Kidney tubule cell (primary cell): ENCODE measurements at regions not wholly inside any gene's neighbourhood (a gene's known extent, or its start where the extent isn't known, plus 50 kb on each side); places are given as distances from the start of the nearest gene placed in this dataset.
A peak's percentile ranks its signal among the peaks of the same experiment; 100 is the strongest.
"Not testable (repeated sequence)": the region's sequence is repeated elsewhere in the genome, so short reads cannot be mapped to it uniquely, and the experiment has no call there.

ENCODE experiments used
- DNase-seq: peaks from one replicate; pipeline ENCODE4 v3.0.0-alpha.2; 2018; ENCODE audit warnings: low spot score

DNA sequence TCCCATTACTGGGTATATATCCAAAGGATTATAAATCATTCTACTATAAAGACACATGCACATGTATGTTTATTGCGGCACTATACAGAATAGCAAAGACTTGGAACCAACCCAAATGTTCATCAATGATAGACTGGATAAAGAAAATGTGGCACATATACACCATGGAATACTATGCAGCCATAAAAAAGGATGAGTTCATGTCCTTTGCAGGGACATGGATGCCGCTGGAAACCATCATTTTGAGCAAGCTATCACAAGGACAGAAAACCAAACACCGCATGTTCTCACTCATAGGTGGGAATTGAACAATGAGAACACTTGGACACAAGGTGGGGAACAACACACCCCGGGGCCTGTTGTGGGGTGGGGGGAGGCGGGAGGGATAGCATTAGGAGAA lies 57.0 kb upstream of the NEUROD1 start:
- not testable (repeated sequence) for DNase-seq

DNA sequence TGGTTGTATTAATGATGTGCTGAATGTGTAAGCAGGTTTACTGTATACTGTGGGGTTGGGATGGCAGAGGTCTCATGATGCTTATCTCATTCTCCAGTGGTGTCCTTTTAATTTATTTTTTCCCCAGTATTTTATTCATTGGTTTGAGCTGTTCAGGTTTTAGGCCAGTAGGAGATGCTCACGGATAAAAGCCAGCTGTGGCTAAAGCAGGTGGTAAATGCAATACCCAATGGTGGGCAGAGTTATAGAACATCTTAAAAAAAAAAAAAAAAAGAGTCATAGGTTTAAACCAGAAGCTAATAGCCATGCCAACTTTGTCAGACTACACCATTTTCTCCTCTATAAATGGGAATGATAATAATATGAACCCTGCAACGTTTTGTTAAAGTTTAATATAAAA lies 57.8 kb upstream of the NEUROD1 start:
- peak; percentile 8 for DNase-seq

DNA sequence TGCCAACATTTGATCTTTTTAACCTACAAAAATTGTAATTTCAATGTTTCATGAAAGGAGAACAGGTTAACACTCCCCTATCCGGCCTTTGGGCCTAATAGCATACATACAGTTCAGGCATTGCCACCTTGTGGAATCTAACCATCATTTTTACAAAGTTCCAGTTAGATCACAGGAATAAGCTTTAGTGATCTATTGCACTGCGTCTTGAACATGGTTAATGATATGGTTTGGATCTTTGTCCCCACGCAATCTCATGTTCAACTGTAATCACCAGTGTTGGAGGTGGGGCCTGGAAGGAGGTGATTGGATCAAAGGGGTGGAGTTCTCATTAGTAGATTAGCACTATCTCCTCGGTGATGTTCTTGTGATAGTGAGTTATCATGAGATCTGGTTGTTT lies 58.2 kb upstream of the NEUROD1 start:
- no peak for DNase-seq

DNA sequence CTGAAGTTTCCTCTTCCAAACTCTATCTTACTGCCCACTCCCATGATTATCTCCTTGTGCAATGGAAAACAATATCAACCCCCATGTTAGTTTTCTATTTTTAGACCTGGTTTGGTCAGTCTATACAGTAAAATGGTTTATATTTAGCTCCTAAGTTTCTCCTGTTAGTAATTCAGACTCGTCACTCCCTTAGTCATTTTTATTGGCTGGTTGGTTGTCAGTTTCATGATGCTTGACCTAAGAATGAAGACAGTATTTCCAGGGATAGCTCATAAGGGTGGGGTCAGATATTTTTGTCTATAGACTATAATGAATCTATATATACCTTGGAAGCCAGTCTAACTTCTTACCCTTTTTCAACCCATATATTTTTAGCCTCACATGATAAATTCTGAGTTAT lies 61.4 kb upstream of the NEUROD1 start:
- peak; percentile 16 for DNase-seq

DNA sequence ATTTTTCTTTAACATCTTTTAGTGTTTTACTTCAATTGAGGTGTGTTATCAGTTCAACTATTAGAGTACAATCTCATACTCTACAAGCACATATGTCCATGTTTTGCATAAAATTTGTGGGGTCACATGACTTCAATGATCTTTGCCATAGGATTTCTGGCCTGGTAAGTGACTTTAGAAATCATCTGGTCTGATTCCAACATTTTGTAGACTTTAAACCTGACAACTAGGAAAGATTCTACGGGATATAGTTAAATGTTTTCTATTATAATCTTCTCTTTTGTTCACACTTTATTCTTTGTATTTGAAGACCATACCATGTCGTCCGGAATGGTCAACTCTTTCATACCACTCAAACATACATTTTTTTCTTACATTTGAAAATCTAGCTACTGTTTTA lies 62.0 kb upstream of the NEUROD1 start:
- DNase-seq: no peak

DNA sequence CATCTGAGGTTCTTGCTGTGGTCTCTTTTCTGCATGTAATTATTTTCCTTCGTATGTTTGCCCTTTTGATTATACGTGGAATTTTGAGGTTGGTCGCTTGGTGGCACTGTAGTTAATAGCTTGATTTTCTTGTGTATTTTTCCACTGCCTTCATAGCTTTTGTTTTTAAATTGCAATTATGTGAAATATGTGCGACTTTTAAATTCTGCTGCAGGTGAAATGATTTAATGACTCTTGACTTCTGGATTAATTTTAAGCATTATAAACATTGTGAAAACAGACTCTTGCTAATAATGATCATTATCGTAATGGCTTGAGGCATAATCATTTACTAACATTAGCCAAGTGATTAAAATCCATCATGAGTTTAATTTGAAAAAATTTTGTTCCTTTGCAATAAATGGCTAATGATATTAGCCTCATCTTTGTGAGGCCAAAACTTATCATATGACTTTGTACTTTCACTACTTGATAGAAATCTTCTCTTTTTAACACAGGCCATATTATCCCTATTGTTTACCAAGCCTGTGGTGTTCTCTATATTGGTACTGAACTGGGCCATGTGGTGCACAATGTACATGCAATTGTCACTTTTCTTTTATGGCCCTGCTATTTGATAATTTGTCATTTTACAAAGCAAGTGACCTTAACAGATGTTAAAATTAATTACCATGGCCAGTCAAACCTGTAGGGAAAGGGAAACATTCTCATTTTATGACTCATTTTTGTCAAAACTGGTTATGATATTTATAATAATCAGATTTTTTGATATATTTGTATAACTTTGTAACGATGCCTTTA lies 62.8 kb upstream of the NEUROD1 start:
- DNase-seq: peak; percentile 72

DNA sequence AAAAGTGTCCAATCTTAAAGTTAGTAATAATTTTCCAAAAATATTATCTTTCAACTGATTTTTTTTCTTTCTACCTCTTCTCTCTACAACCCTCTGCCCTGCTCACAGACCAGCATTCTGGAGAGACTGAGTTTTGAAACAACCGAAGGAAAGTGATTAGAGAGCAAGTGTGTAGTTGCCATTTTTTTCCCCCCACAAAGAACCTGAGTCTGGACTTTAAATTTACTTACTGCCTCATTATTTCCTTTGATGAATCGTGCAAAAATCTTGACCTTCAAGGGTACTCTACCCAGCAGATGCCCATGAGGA lies 63.4 kb upstream of the NEUROD1 start:
- no peak for DNase-seq

DNA sequence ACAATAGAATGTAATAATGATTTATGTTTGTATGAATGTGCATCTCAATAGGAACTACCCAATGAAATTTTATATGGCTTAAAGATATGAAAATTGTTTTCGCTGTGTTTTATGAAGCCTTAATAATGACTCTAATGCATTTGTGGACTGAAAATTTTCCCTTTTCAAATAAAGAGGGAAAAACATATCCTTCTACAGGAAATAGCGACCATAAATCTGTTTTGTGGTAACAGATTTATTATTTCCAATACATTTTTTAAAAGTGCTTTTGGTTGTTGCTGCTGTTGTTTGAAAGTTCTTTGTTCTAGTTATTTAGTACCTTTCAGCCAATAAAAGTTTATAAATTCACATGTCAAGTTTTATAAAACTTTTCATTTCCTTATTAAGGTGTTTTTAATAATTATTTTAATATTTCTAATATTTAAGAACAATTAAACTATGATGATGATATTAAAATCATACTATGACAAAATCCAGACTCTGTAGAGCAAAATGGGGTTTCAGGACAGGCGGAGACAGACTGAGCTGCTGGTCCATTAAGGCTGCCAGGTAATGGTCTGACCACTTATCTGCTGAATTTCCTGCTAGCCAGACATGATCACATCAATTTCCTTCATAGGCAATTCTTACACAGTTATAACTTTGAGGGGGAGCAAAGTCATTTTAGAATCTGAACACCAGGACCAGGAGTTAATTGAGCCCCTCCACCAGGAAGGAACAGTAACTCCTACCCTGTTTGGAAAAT lies 65.7 kb upstream of the NEUROD1 start:
- DNase-seq: no peak

DNA sequence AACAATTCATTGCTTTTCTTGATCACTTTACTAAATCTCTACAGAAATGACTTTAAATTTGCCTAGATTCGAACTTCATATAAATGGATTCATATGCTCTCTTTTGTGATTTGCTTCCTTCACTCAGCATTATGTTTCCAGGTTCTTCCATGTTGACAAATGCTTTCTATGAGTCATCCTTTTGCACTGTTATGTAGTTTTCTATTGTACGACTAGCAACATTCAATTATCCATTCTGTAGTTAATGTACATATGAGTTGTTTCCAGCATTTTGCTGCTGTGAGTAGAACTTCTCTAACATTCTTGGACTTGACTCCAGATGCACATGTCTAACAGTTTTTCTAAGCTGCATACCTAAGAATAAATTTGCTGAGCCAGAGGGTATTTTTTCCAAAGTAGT lies 66.5 kb upstream of the NEUROD1 start:
- no peak for DNase-seq

DNA sequence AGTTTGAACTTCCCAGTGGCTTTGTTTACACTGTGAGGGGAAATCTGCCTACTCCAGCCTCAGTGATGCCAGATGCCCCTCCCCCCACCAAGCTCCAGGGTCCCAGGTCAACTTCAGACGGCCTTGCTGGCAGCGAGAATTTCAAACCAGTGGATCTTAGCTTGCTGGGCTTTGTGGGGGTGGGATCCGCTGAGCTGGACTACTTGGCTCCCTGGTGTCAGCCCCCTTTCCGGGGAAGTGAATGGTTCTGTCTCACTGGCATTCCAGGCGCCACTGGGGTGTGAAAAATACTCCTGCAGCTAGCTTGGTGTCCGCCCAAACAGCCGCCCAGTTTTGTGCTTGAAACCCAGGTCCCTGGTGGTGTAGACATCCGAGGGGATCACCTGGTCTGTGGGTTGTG lies 70.0 kb upstream of the NEUROD1 start:
- peak; percentile 55 for DNase-seq

DNA sequence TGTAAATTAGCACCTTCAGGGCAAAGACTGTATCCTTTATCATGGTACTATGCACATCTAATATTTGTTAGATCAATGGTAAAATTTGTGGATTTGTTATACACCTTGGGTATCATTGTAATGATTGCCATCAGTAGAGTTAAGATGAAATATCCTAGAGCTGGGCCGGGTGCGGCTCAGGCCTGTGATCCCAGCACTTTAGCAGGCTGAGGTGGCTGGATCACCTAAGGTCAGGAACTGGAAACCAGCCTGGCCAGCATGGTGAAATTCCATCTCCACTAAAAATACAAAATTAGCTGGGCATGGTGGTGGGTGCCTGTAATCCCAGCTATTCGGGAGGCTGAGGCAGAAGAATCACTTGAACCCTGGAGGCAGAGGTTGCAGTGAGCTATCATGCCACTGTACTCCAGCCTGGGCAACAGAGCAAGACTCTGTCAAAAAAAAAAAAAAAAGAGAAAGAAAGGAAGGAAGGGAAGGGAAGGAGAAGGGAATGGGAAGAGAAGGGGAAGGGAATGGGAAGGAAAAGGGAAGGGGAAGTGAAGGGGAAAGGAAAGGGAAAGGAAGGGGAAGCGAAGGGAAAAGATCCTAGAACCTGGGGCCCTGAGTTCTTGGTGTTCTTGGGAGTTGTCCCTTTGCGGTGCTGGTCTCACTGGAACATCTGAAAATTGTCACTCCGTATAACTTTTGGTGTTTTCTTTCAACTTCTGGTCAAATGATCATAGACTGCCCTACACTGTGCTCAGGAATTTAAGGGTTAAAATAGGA lies 71.1 kb upstream of the NEUROD1 start:
- DNase-seq: no peak

DNA sequence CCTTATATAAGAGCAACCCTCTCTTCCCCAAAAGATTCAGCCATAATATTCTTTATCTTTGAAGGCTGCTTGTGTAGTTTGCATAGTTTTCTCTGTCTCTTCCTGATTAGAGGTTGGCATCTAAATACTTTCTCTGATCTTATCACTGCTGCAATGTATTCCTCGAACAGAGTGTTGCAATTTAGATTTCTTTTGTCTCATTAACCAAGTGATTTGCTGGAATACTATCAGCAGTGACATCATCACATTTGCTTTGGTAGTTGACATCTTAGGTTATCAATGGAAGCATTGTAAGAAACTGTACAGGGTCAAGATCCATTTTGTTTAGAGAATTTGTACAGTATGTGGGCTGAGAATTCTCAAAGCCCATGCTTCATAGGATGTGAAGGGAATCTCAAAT lies 72.0 kb upstream of the NEUROD1 start:
- no peak for DNase-seq

DNA sequence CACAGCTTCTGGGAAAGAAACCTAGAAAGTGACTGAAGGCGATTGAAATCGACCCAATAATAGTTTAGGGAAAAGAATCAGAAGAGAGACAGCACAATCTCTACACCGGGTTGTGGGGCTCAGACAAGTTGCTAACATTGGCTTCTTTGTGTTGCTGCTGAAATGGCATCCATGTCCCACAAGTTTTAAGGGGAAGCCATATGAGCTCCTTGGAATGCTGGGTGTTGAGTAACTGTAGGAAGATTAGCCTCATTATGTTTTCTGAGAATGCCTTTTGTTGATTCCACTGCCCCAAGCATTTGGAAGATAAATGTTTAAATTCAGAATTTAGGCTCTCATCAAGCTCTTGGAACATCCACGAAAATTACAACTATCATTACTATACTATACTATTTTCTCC lies 73.4 kb upstream of the NEUROD1 start:
- DNase-seq: no peak

DNA sequence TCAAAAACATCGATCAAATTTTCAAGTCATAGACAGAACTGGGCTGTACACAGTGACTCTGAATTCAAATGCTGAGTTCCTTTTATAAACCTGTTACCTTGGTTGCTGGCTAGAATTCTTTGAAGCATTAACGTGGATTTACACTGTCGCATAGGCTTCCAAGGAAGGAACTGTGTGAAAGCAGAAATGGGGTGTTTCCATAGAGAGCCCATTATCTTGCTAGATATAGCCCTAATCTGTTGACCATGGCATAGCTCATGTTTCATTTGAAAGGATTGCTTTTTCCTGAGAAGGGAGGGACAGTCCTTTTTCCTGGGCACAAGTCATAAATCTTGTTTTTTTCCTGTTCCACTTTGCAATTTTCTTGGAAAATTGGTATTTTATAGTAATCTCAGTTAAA lies 73.8 kb upstream of the NEUROD1 start:
- DNase-seq: no peak

DNA sequence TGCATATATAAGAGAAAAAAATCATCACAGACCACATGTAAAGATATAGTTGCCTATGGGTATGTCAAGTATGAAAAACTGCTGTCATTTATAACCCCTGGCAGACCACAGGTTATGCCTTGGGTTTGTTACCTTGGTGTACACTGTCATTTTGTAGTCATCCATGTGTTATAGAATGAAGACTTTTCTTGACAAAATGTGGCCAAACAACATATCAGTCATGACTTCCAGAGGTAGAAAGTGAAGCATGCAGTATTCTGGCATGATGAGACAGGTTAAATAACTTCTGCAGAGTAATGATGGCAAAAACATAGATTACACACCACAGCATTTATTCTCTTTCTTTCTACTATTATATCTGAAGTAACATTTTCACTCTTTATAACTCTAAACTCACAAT lies 74.9 kb upstream of the NEUROD1 start:
- no peak for DNase-seq

DNA sequence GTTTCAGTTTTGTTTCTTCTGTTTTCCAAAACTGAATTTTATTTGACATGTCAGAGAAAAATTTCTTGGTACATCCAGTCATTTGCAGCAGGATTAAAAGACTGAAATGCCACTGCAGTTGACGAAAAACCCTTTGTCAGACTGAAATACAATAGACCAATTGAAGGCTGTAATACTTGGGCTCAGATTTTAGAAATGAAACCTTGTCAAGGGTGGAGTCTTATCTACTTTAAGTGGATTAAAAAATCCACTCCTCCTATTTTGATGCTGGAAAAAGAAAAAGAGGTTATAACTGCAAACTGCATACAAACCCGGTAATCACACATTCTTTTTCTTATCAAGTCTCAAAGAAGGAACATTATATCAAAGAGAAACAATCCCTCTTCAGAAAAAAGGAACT lies 80.2 kb upstream of the NEUROD1 start:
- no peak for DNase-seq

DNA sequence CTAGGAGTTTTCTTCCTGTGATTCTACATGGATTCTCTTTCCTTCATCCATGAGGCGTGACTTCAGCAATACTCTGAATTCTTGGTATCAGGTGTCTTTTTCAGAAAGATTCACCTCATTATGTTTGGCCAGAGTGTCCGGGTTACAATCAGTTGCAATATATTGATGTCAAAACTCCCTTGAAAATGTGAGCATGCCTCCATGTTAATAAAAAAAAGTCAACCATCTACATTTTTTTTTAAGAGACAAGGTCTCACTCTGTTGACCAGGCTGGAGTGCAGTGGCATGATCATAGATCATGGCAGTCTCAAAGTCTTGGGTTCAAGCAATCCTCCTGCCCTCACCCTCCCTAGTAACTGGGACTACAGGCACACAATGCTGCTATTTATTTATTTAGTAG lies 80.9 kb upstream of the NEUROD1 start:
- DNase-seq: no peak

DNA sequence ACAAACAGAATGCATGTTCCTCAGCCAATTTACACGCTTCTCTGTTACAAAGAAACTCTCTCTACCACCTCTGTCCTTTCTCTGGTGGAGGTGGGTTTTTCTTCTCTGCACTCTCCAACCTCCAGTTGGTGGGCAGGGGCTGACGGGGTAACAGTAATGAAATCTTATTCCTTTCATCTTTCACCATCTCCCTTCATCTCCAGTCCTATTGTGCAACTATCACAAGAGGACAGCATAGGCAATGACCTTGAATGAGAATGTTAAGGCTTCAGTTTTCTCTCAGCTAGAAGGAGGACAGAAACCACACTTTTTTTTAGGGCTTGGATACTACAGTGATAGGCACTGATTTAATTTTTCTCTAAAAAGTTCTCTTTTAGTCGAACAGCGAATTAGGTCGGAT lies 81.7 kb upstream of the NEUROD1 start:
- no peak for DNase-seq

DNA sequence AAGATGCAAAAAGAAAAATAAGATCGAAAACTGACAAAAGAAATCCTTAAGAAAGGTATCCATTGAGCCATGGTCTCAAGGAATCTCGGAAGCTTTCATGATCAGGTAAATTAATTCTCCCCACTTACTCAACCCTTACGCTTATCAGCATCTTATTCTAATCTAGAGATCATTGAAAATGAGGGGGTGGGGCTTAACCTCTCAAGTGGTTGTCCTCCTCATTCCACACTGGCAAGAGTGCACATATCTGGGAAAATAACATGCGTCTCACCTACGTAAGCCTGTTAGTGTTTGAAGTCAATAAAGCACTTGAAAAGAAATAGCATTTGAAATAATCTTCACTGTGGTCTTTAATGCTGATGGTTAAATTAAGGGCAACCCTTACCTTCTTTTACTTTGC lies 82.5 kb upstream of the NEUROD1 start:
- DNase-seq: no peak

DNA sequence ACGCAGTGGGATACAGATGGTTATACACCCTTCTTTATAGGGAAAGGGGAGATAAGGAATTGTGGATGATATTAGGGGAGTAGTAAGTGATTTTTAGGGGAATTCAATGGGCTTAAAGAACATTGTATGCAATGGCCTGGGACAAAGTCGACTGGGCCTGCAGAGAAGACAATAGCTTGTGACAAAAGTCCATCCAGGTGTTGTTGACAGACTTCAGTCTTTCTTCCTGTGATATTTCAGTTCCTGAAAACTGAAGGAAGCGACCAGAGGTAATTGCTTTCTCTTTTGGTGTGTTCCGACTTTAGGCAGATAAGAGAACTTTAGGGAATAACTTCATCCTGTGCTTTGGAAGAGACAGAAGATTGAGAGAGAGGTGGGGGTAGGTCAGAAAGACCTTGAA lies 83.1 kb upstream of the NEUROD1 start:
- no peak for DNase-seq

DNA sequence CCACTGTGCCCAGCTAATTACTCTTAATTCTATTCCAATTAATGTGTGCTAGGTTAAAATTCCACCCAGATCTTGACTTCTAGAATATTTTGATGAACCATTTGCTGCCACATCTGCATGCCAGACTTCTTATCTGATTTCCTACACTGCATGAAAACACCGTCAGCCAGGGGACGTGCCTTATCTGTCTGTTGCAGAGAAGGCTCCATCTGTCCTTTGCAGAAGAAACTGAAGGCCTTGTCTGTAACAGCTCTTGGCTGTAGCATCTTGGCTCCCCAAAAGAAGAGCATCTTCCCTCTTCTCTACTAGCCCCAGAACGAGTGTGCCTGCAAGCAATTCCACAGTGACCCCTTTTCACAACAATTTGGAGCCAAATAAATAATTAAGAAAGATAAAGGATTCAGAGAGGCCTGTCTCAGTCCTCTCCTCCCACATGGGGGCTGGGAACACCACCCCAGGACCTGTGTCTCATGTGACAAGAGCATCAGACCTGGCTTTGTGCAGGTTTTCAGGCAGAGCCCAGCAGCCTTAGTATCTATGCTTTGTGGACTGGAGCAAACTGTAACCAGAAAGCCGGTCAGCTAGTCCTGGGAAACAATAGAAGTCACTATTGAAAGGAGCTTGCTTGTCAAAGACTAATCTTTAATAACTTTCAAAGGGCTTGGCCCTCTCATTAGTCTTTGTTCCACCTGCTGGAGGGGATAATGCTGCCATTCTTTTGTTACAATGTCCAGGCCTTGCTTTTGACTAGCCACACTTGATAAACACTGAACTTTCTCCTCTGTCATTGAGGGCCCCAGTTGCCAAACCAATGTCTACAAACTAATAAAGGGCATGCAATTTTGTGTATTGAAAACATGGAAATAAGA lies 84.0 kb upstream of the NEUROD1 start:
- DNase-seq: no peak

DNA sequence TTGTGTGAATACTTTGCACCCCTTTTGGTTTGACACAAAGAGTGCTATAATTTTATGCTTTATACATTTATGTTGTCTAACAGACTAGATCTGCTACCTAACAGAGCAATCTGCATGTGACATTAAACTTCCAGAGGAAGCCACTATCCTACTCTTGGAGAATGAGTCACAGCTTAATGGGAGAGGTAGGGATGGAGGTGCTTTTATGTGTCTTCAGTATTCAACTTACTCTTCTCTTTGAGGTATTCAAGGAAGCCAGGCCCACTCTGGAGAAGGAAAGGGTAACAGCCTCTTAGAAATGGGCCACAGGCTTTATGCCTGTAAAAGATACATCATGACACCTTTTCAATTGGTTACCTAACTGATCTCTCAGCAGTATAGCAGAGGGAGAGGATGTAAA lies 85.8 kb upstream of the NEUROD1 start:
- no peak for DNase-seq
